K562 (cell line): ENCODE measurements at regions not wholly inside any gene's neighbourhood (a gene's known extent, or its start where the extent isn't known, plus 50 kb on each side); places are given as distances from the start of the nearest gene placed in this dataset.

Experiments used
- ATAC-seq: fragments of 200-7000 bp; cut with Tn5 transposase; 3 replicates; pipeline ENCODE4 v1.9.1; 2020; ENCODE audit warnings: moderate library complexity
- BruUV-seq: library from RNA; stranded (reverse); fragments of 400-500 nt; replicated peaks from 2 replicates; lab custom pipeline; 2021; lab: Mats Ljungman, UMichigan
- CTCF ChIA-PET: fragments of 300-600 bp; formaldehyde crosslinking; extraction: SDS; loops from one replicate; lab custom pipeline; 2021; ENCODE audit warnings: low intra/inter-chr PET ratio; lab: Yijun Ruan, JAX
- POLR2A ChIA-PET: fragments of 300-600, 350-650 bp; sonication (Branson Sonifier 250); formaldehyde crosslinking; extraction: SDS; loops from one replicate; lab custom pipeline; 2021; ENCODE audit warnings: antibody characterized with exemption, inconsistent platforms; lab: Yijun Ruan, JAX
- DNase-seq, 4 experiments: peaks; one replicate each; pipeline versions ENCODE4 v3.0.0 to v3.0.0-alpha.2; 2011 to 2018; ENCODE audit warnings: low spot score in 3 of 4, mixed read lengths in 3 of 4; ENCODE audit errors: extremely low read depth in 1 of 4
- FAIRE-seq: peaks from 2 replicates; lab custom pipeline; 2011; peaks lifted over from hg19 to GRCh38; lab: Jason Lieb, UNC
- H2AFZ ChIP-seq: 2 replicates; pipeline ENCODE4 v1.6.0; 2011; ENCODE audit warnings: low read depth, low read length, control low read depth, inconsistent platforms
- H3K27ac ChIP-seq: fragments of 200-600 bp; 3 replicates; pipeline ENCODE4 v1.8.0; 2011; ENCODE audit warnings: low read depth, mild to moderate bottlenecking, control low read depth, inconsistent platforms, low read length, moderate library complexity, mixed read lengths; ENCODE audit errors: extremely low read depth
- H3K27me3 ChIP-seq, 2 experiments: fragments of 300-600 bp in 1 of 2; 2 replicates in 1 of 2; 3 replicates in 1 of 2; pipeline versions ENCODE4 v1.6.0 to v1.8.0; 2011; ENCODE audit warnings: inconsistent platforms in 2 of 2, low read length in 2 of 2, mild to moderate bottlenecking in 1 of 2, mixed read lengths in 1 of 2, moderate library complexity in 1 of 2; ENCODE audit not compliant: control insufficient read depth in 2 of 2, insufficient read depth in 2 of 2
- H3K36me3 ChIP-seq: fragments of 300-600 bp; 3 replicates; pipeline ENCODE4 v1.8.0; 2011; ENCODE audit warnings: mild to moderate bottlenecking, low read length, inconsistent platforms; ENCODE audit not compliant: control insufficient read depth, insufficient read depth
- H3K4me1 ChIP-seq, 2 experiments: fragments of 200-600 bp in 1 of 2; replicated peaks in 1 of 2; 2 replicates in 1 of 2; 3 replicates in 1 of 2; pipeline versions ENCODE4 v1.5.1 to v1.8.0; 2011; ENCODE audit warnings: inconsistent platforms in 2 of 2, low read length in 2 of 2, mild to moderate bottlenecking in 1 of 2, mixed read lengths in 1 of 2, moderate library complexity in 1 of 2; ENCODE audit not compliant: control insufficient read depth in 2 of 2, insufficient read depth in 2 of 2
- H3K4me2 ChIP-seq: 2 replicates; pipeline ENCODE4 v1.6.1; 2011; ENCODE audit warnings: low read length, control low read depth, inconsistent platforms, mixed read lengths; ENCODE audit not compliant: insufficient read depth
- H3K4me3 ChIP-seq: fragments of 200-600 bp; sonication (generic), shearing (Covaris generic); 2 replicates; pipeline ENCODE4 v1.5.1; 2016; ENCODE audit warnings: control low read depth, inconsistent platforms
- H3K79me2 ChIP-seq: fragments of 200-600 bp; 3 replicates; pipeline ENCODE4 v1.8.0; 2011; ENCODE audit warnings: low read length, inconsistent platforms; ENCODE audit not compliant: control insufficient read depth, insufficient read depth
- H3K9ac ChIP-seq, 2 experiments: 2 replicates each; pipeline versions ENCODE4 v1.6.0 to v1.6.1; 2011; ENCODE audit warnings: low read depth in 2 of 2, low read length in 2 of 2, control low read depth in 1 of 2, inconsistent platforms in 1 of 2, mild to moderate bottlenecking in 1 of 2, mixed read lengths in 1 of 2; ENCODE audit not compliant: insufficient read depth in 1 of 2
- H3K9me1 ChIP-seq: one replicate; pipeline ENCODE4 v1.6.0; 2011; ENCODE audit warnings: inconsistent platforms, mild to moderate bottlenecking, low read length, moderate library complexity; ENCODE audit not compliant: control insufficient read depth, insufficient read depth
- H3K9me3 ChIP-seq: replicated peaks from 2 replicates; pipeline ENCODE4 v1.5.1; 2011; ENCODE audit warnings: low read depth, low read length, inconsistent platforms; ENCODE audit not compliant: control insufficient read depth, insufficient read depth
- H4K20me1 ChIP-seq: replicated peaks from 2 replicates; pipeline ENCODE4 v1.6.1; 2011; ENCODE audit warnings: low read length, inconsistent platforms, mixed read lengths; ENCODE audit not compliant: control insufficient read depth, insufficient read depth
- CEBPZ ChIP-seq: fragments of 150-350 bp; IDR thresholded peaks from 2 replicates; pipeline ENCODE4 v1.6.1; 2014; ENCODE audit warnings: low read depth, mild to moderate bottlenecking, low read length, borderline replicate concordance
- PURB ChIP-seq: sonication (generic); formaldehyde crosslinking; IDR thresholded peaks from 2 replicates; pipeline ENCODE4 v1.9.0; 2021; ENCODE audit warnings: low read depth, mild to moderate bottlenecking, missing genetic modification reagents
- SMC3 ChIP-seq: conservative IDR thresholded peaks from 2 replicates; pipeline ENCODE4 v1.6.1; 2011; ENCODE audit warnings: low read depth, low read length, improper control_type of control experiment; ENCODE audit not compliant: insufficient read depth
- ZNF79 ChIP-seq: fragments of 250-450 bp; sonication (Bioruptor Pico); IDR thresholded peaks from 2 replicates; pipeline ENCODE4 v1.4.0; 2020; ENCODE audit warnings: low read depth, mild to moderate bottlenecking, moderate library complexity
- WGBS: fragments of 100-300 bp; shearing (Covaris generic); methylation state at CpG from one replicate; pipeline ENCODE4 v1.1.6; 2016; ENCODE audit warnings: low coverage, mixed read lengths; ENCODE audit not compliant: insufficient coverage; ENCODE audit errors: missing lambda C conversion rate; 5-methylcytosine and 5-hydroxymethylcytosine counted together
- in situ Hi-C: fragments of 300-500 bp; cut with MboI; formaldehyde crosslinking; loops from 4 replicates; pipeline ENCODE4 v1.15.0; 2018; ENCODE audit warnings: inconsistent platforms, mixed read lengths
- intact Hi-C: fragments of 100-400 bp; cut with micrococcal nuclease; formaldehyde crosslinking; loops from 2 replicates; pipeline ENCODE4 v1.14.2; 2022

GRCh38 chr9:38284588-38285051, 107.9 kb upstream of the ALDH1B1 start:
- ChIA-PET POLR2A (no interaction called here), CTCF (no interaction called here)
- DNase-seq, result no peak
- Histone ChIP-seq H2AFZ (no peak overlapping the region), H3K4me3 (no peak overlapping the region), H4K20me1 (no peaks in the 10 kb centered on the region; the same call in 1 of the 2 replicates), H3K36me3 (no peaks in the 10 kb centered on the region), H3K4me1 (no peaks in the 10 kb centered on the region), H3K27me3 (peaks cover 5 to 22% of the 10 kb centered on the region in 2 experiments; a peak in 3 of 5 replicates), H3K9me3 (no peaks in the 10 kb centered on the region), H3K4me2 (no peak overlapping the region), H3K27ac (no peak overlapping the region), H3K9ac (no peak overlapping the region), H3K79me2 (no peaks in the 10 kb centered on the region), H3K9me1 (no peaks in the 10 kb centered on the region)
- no peak for TF ChIP-seq ZNF79
- TF ChIP-seq CEBPZ, result no peak
- TF ChIP-seq SMC3, result no peak
- TF ChIP-seq PURB, result no peak
- intact Hi-C loops (no loop called here), in situ Hi-C loops (no loop called here)
- no peak for ATAC-seq
- WGBS, result 0% methylated on average over 10 of the region's 10 CpGs
- no peak for FAIRE-seq
- BruUV-seq, result no TSS peak
